H9 (cell line): ENCODE measurements at regions not wholly inside any gene's neighbourhood (a gene's known extent, or its start where the extent isn't known, plus 50 kb on each side); places are given as distances from the start of the nearest gene placed in this dataset.

Experiments used
- DNase-seq: peaks from one replicate; pipeline ENCODE4 v3.0.0-alpha.2; 2017
- H2AFZ ChIP-seq: one replicate; pipeline ENCODE4 v1.6.1; 2013; ENCODE audit warnings: mild to moderate bottlenecking, low read length, control low read depth, moderate library complexity
- H2AK5ac ChIP-seq: 2 replicates; pipeline ENCODE4 v1.6.1; 2013; ENCODE audit warnings: low read length, control low read depth, mixed read lengths; ENCODE audit not compliant: insufficient read length
- H2BK120ac ChIP-seq: one replicate; pipeline ENCODE4 v1.6.1; 2013; ENCODE audit warnings: low read depth, mild to moderate bottlenecking, low read length, control low read depth, inconsistent platforms; ENCODE audit not compliant: poor library complexity, severe bottlenecking
- H2BK12ac ChIP-seq: 2 replicates; pipeline ENCODE4 v1.6.1; 2013; ENCODE audit warnings: low read length, control low read depth, mixed read lengths, low read depth; ENCODE audit not compliant: insufficient read length
- H2BK15ac ChIP-seq: 2 replicates; pipeline ENCODE4 v1.6.1; 2013; ENCODE audit warnings: low read depth, low read length, control low read depth
- H2BK20ac ChIP-seq: one replicate; pipeline ENCODE4 v1.6.1; 2013; ENCODE audit warnings: low read depth, mild to moderate bottlenecking, low read length, control low read depth, inconsistent platforms; ENCODE audit not compliant: poor library complexity, severe bottlenecking
- H2BK5ac ChIP-seq: 2 replicates; pipeline ENCODE4 v1.6.1; 2013; ENCODE audit warnings: low read length, control low read depth, mixed read lengths; ENCODE audit not compliant: insufficient read length
- H3K14ac ChIP-seq: 2 replicates; pipeline ENCODE4 v1.6.1; 2013; ENCODE audit warnings: low read length, control low read depth; ENCODE audit not compliant: insufficient read depth
- H3K18ac ChIP-seq: 2 replicates; pipeline ENCODE4 v1.6.1; 2013; ENCODE audit warnings: low read depth, mild to moderate bottlenecking, mixed read lengths, low read length, control low read depth; ENCODE audit not compliant: insufficient read length
- H3K23ac ChIP-seq: 2 replicates; pipeline ENCODE4 v1.6.1; 2013; ENCODE audit warnings: low read length, control low read depth, mixed read lengths, low read depth; ENCODE audit not compliant: insufficient read length
- H3K23me2 ChIP-seq: 2 replicates; pipeline ENCODE4 v1.6.1; 2013; ENCODE audit warnings: low read depth, mild to moderate bottlenecking, mixed read lengths, low read length, control low read depth; ENCODE audit not compliant: insufficient read length, poor library complexity, severe bottlenecking
- H3K27ac ChIP-seq: 2 replicates; pipeline ENCODE4 v1.5.1; 2013; ENCODE audit warnings: low read length, control low read depth, mixed read lengths, low read depth; ENCODE audit not compliant: insufficient read length
- H3K27me3 ChIP-seq: 2 replicates; pipeline ENCODE4 v1.6.1; 2013; ENCODE audit warnings: low read length, control low read depth, inconsistent platforms; ENCODE audit not compliant: insufficient read depth
- H3K4ac ChIP-seq: 2 replicates; pipeline ENCODE4 v1.6.1; 2013; ENCODE audit warnings: low read depth, mild to moderate bottlenecking, control low read depth, inconsistent platforms, low read length, moderate library complexity
- H3K4me1 ChIP-seq: 2 replicates; pipeline ENCODE4 v1.6.1; 2013; ENCODE audit warnings: low read length, control low read depth, inconsistent platforms; ENCODE audit not compliant: insufficient read depth
- H3K4me2 ChIP-seq: 2 replicates; pipeline ENCODE4 v1.6.1; 2013; ENCODE audit warnings: low read length, control low read depth, mixed read lengths; ENCODE audit not compliant: insufficient read length, insufficient read depth
- H3K56ac ChIP-seq: 2 replicates; pipeline ENCODE4 v1.6.1; 2013; ENCODE audit warnings: low read depth, mild to moderate bottlenecking, mixed read lengths, low read length, control low read depth; ENCODE audit not compliant: insufficient read length
- H3K79me1 ChIP-seq: 2 replicates; pipeline ENCODE4 v1.6.1; 2013; ENCODE audit warnings: low read depth, mild to moderate bottlenecking, moderate library complexity, low read length, control low read depth, inconsistent platforms; ENCODE audit not compliant: insufficient read depth, poor library complexity, severe bottlenecking
- H3K79me2 ChIP-seq: 2 replicates; pipeline ENCODE4 v1.6.1; 2013; ENCODE audit warnings: low read length, control low read depth, inconsistent platforms; ENCODE audit not compliant: insufficient read depth
- H3K9ac ChIP-seq: 2 replicates; pipeline ENCODE4 v1.6.1; 2013; ENCODE audit warnings: low read length, control low read depth, mixed read lengths; ENCODE audit not compliant: insufficient read length; ENCODE audit errors: extremely low read depth
- H3K9me3 ChIP-seq: one replicate; pipeline ENCODE4 v1.6.1; 2013; ENCODE audit warnings: low read depth, low read length, inconsistent platforms; ENCODE audit not compliant: control insufficient read depth
- H3T11ph ChIP-seq: one replicate; pipeline ENCODE4 v1.6.1; 2013; ENCODE audit warnings: mild to moderate bottlenecking, low read length, control low read depth, inconsistent platforms
- H4K20me1 ChIP-seq: one replicate; pipeline ENCODE4 v1.6.1; 2013; ENCODE audit not compliant: control insufficient read depth, insufficient read length, insufficient read depth
- H4K5ac ChIP-seq: 2 replicates; pipeline ENCODE4 v1.6.1; 2013; ENCODE audit warnings: low read depth, mild to moderate bottlenecking, mixed read lengths, low read length, control low read depth; ENCODE audit not compliant: insufficient read length
- H4K8ac ChIP-seq: replicated peaks from 2 replicates; pipeline ENCODE4 v1.6.1; 2013; ENCODE audit warnings: low read length, control low read depth, mixed read lengths, low read depth; ENCODE audit not compliant: insufficient read length
- H4K91ac ChIP-seq: 2 replicates; pipeline ENCODE4 v1.6.1; 2013; ENCODE audit warnings: low read depth, mild to moderate bottlenecking, moderate library complexity, mixed read lengths, low read length, control low read depth; ENCODE audit not compliant: insufficient read length
- H3K27ac Mint-ChIP-seq, 3 experiments: 2 replicates in 2 of 3; 3 replicates in 1 of 3; pipeline ENCODE4 v1.8.0; 2020 to 2021; ENCODE audit warnings: mixed read lengths in 3 of 3, mild to moderate bottlenecking in 1 of 3, moderate library complexity in 1 of 3
- H3K27me3 Mint-ChIP-seq: 2 replicates; pipeline ENCODE4 v1.8.0; 2021; ENCODE audit warnings: low read depth, mild to moderate bottlenecking, moderate library complexity, mixed read lengths
- H3K36me3 Mint-ChIP-seq, 3 experiments: 2 replicates in 2 of 3; 3 replicates in 1 of 3; pipeline ENCODE4 v1.8.0; 2020 to 2021; ENCODE audit warnings: low read depth in 3 of 3, mixed read lengths in 3 of 3; ENCODE audit not compliant: insufficient read depth in 1 of 3
- H3K4me1 Mint-ChIP-seq, 2 experiments: 2 replicates each; pipeline ENCODE4 v1.8.0; 2020; ENCODE audit warnings: mixed read lengths in 2 of 2
- H3K4me3 Mint-ChIP-seq, 2 experiments: 2 replicates in 1 of 2; 3 replicates in 1 of 2; pipeline ENCODE4 v1.8.0; 2020 to 2021; ENCODE audit warnings: mild to moderate bottlenecking in 2 of 2, mixed read lengths in 2 of 2, moderate library complexity in 1 of 2
- H3K9me3 Mint-ChIP-seq, 2 experiments: 2 replicates in 1 of 2; 3 replicates in 1 of 2; pipeline ENCODE4 v1.8.0; 2020; ENCODE audit warnings: mild to moderate bottlenecking in 2 of 2, mixed read lengths in 2 of 2, moderate library complexity in 1 of 2
- CTCF ChIP-seq: fragments of 200-600 bp; sonication (generic); conservative IDR thresholded peaks from 3 replicates; pipeline ENCODE4 v1.8.0; 2021; ENCODE audit warnings: antibody characterized with exemption, mild to moderate bottlenecking
- WGBS: extraction: QIAGEN DNeasy Blood & Tissue Kit; methylation state at CpG from one replicate; pipeline ENCODE4 v1.1.7; 2013; ENCODE audit warnings: missing lambda C conversion rate, low lambda C conversion rate, mixed read lengths; ENCODE audit not compliant: insufficient read length; ENCODE audit errors: extremely low coverage; 5-methylcytosine and 5-hydroxymethylcytosine counted together

DNA sequence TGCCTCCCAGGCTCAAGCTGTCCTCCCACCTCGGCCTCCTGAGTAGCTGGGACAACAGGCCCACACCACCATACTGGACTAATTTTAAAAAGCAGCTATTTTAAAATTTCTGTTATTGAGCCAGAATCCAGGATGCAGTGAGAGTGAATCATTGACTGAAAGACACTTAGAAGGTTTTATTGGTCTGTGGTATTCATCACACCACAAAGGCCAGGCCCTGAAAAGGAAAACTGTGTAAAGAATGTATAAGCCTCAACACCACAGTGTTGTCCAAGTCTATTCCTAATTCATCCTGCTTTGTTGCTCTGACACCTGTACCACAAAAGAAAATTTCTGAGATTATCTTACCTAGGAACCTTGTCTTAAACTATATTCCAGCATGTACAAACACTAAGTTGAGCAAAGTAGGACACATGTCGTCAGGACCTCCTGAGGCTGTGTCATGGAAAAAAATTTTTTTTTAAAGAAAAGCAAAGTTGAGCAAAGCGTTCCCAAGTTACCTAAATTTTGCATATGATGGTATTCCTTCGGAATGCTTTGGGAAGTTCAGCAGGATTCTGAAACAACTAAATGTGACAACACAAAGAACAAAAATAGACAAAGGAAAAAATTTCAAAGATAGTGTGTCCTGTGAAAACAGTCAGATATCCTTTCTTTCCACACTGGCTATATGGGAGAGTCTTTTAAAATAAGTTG lies 129.6 kb upstream of the MKLN1 start:
- no peak overlapping the region for H4K8ac ChIP-seq
- H3T11ph ChIP-seq: no peak overlapping the region
- no peaks in the 10 kb centered on the region for H3K27me3 Mint-ChIP-seq
- no peaks in the 10 kb centered on the region for H3K36me3 Mint-ChIP-seq
- H2BK15ac ChIP-seq: no peak overlapping the region
- H3K9me3 Mint-ChIP-seq: no peaks in the 10 kb centered on the region
- no peak overlapping the region for H2BK12ac ChIP-seq
- H3K23me2 ChIP-seq: no peaks in the 10 kb centered on the region
- no peak overlapping the region for H3K4me2 ChIP-seq
- H3K4ac ChIP-seq: no peak overlapping the region
- no peak overlapping the region for H3K14ac ChIP-seq
- no peak overlapping the region for H2BK5ac ChIP-seq
- H3K27me3 ChIP-seq: no peaks in the 10 kb centered on the region
- H3K4me1 Mint-ChIP-seq: peaks cover 6 to 13% of the 10 kb centered on the region in 2 experiments; a peak in 3 of 4 replicates
- no peaks in the 10 kb centered on the region for H4K20me1 ChIP-seq
- H4K5ac ChIP-seq: no peak overlapping the region
- no peak overlapping the region for H3K23ac ChIP-seq
- no peak overlapping the region for H3K56ac ChIP-seq
- no peak overlapping the region for H3K27ac Mint-ChIP-seq
- no peak overlapping the region for H2AK5ac ChIP-seq
- no peak overlapping the region for H4K91ac ChIP-seq
- no peaks in the 10 kb centered on the region for H3K4me1 ChIP-seq
- no peak overlapping the region for H3K27ac ChIP-seq
- no peaks in the 10 kb centered on the region for H3K79me1 ChIP-seq
- H3K4me3 Mint-ChIP-seq: no peak overlapping the region
- no peak overlapping the region for H2BK20ac ChIP-seq
- DNase-seq: no peak
- no peaks in the 10 kb centered on the region for H3K79me2 ChIP-seq
- no CpG with 5 or more reads among the region's 4 CpGs for WGBS
- H2BK120ac ChIP-seq: no peak overlapping the region
- no peak overlapping the region for H3K18ac ChIP-seq
- no peak for TF ChIP-seq CTCF
- no peak overlapping the region for H2AFZ ChIP-seq
- H3K9me3 ChIP-seq: no peaks in the 10 kb centered on the region
- no peak overlapping the region for H3K9ac ChIP-seq
